ENCODE measurements at regions not wholly inside any gene's neighbourhood (a gene's known extent, or its start where the extent isn't known, plus 50 kb on each side); places are given as distances from the start of the nearest gene placed in this dataset.
A peak's percentile ranks its signal among the peaks of the same experiment; 100 is the strongest.

DNA sequence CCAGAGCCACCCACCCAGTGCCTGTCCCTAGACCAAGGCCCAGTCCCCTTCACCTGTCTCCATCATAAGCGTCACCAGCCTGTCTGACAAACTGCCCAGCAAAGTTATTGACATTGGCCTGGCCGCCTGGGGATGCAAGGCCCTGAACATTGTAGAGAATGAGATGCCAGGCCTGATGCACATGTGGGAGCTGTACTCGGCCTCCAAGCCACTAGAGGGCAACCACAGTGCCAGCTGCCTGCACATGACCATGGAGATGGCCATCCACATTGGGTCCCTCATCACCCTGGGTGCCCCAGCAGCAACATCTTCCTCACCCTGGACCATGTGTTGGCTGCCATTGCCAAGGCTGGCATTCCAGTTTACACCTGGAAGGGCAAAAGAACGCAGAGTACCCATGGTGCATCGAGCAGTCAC, 63.7 kb upstream of the ANTXRL start:
- no peaks in the 10 kb centered on the region for H3K4me1 ChIP-seq (ENCODE audit: insufficient read depth, low read length)
- H3K36me3 Mint-ChIP-seq = peaks cover 37 to 51% of the 10 kb centered on the region in 2 donors
- H3K9me3 Mint-ChIP-seq = no peaks in the 10 kb centered on the region
- ChIA-PET POLR2A (ENCODE audit: partially characterized antibody) (no interaction called here), CTCF (ENCODE audit: partially characterized antibody) (interaction anchor here (1.4 kb wide), 1 partner anchor 33 kb away, joined by 3 read pairs; no protein-coding TSS in a partner anchor)
- H3K27me3 Mint-ChIP-seq = no peaks in the 10 kb centered on the region
- intact Hi-C loops (cut with micrococcal nuclease) = no loop called here
- no peak for DNase-seq
- H3K27ac Mint-ChIP-seq = peak overlapping the region in 2 of 7 donors; percentile 7 to 71
- H3K4me1 Mint-ChIP-seq = peaks cover 2 to 12% (median 4%) of the 10 kb centered on the region in 4 donors
- no peaks in the 10 kb centered on the region for H3K9me3 ChIP-seq (ENCODE audit: control insufficient read depth in 1 of 2, low read length in 2 of 2)
- no peak overlapping the region for H3K4me3 ChIP-seq (ENCODE audit: low read length in 2 of 2)
- H3K27ac ChIP-seq (ENCODE audit: low read depth, low read length) = no peak overlapping the region
- no peak overlapping the region for H3K4me3 Mint-ChIP-seq
- peaks cover 6% of the 10 kb centered on the region for H3K36me3 ChIP-seq (ENCODE audit: insufficient read depth, low read length)
- H3K27me3 ChIP-seq (ENCODE audit: insufficient read depth, low read length) = no peaks in the 10 kb centered on the region

DNA sequence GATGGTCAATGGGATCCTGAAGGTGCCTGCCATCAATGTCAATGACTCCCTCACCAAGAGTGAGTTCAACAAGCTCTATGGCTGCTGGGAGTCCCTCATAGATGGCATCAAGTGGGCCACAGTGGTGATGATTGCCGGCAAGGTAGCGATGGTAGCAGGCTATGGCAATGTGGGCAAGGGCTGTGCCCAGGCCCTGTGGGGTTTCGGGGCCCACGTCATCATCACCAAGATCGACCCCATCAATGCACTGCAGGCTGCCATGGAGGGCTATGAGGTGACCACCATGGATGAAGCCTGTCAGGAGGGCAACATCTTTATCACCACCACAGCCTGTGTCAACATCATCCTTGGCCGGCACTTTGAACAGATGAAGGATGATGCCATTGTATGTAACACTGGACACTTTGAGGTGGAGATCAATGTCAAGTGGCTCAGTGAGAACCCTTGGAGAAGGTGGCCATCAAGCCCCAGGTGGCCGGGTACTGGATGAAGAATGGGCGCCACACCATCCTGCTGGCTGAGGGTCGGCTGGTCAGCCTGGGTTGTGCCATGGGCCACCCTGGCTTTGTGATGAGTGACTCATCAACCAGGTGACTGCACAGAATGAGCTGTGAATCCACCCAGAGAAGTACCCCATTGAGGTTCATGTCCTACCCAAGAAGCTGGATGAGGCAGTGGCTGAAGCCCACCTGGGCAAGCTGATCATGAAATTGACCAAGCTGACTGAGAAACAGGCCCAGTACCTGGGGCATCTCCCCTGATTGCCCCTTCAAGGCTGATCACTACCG, 63.0 kb upstream of the ANTXRL start:
- H3K27me3 Mint-ChIP-seq = no peaks in the 10 kb centered on the region
- H3K36me3 Mint-ChIP-seq = peaks cover 33 to 49% of the 10 kb centered on the region in 2 donors
- H3K4me1 Mint-ChIP-seq = peaks cover 0 to 11% (median 4%) of the 10 kb centered on the region in 4 donors

DNA sequence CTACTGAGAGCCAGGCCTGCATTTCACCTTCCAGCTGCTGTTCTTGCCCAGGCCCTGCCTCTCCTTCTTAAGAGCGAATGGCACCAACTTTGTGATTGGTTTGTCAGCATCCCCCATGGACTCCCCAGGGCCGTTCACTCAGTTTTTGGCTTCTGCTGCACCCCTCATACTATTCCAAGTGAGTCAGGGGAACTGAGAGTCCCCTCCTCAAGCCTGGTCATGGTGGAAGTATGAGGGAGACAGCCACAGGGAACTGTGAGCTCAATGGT, 62.4 kb upstream of the ANTXRL start:
- H3K9me3 Mint-ChIP-seq = peaks cover 0 to 4% (median 0%) of the 10 kb centered on the region in 8 donors
- CTCF ChIA-PET (ENCODE audit: partially characterized antibody) = no interaction called here
- H3K27ac ChIP-seq (ENCODE audit: low read depth, low read length) = no peak overlapping the region
- H3K36me3 Mint-ChIP-seq = peaks cover 33 to 49% of the 10 kb centered on the region in 2 donors
- peaks cover 0 to 14% (median 6%) of the 10 kb centered on the region in 4 donors for H3K4me1 Mint-ChIP-seq
- H3K36me3 ChIP-seq (ENCODE audit: insufficient read depth, low read length) = peaks cover 5% of the 10 kb centered on the region
- no peaks in the 10 kb centered on the region for H3K27me3 Mint-ChIP-seq
- H3K4me1 ChIP-seq (ENCODE audit: insufficient read depth, low read length) = no peaks in the 10 kb centered on the region
- no peaks in the 10 kb centered on the region for H3K9me3 ChIP-seq (ENCODE audit: control insufficient read depth in 1 of 2, low read length in 2 of 2)
- intact Hi-C loops (cut with micrococcal nuclease) = no loop called here
- no peak overlapping the region for H3K4me3 Mint-ChIP-seq
- H3K27ac Mint-ChIP-seq = no peak overlapping the region
- POLR2A ChIA-PET (ENCODE audit: partially characterized antibody) = no interaction called here
- no peaks in the 10 kb centered on the region for H3K27me3 ChIP-seq (ENCODE audit: insufficient read depth, low read length)
- H3K4me3 ChIP-seq (ENCODE audit: low read length in 2 of 2) = no peak overlapping the region
- DNase-seq = no peak

More for the DNA sequence above, 63.0 kb upstream of the ANTXRL start:
- DNase-seq = no peak
- ChIA-PET CTCF (ENCODE audit: partially characterized antibody) (interaction anchor here (1.4 kb wide), 1 partner anchor 32 kb away, joined by 3 read pairs; no protein-coding TSS in a partner anchor), POLR2A (ENCODE audit: partially characterized antibody) (no interaction called here)
- Histone ChIP-seq H3K27ac (ENCODE audit: low read depth, low read length) (no peak overlapping the region), H3K4me3 (ENCODE audit: low read length in 2 of 2) (no peak overlapping the region), H3K9me3 (ENCODE audit: control insufficient read depth in 1 of 2, low read length in 2 of 2) (no peaks in the 10 kb centered on the region), H3K4me1 (ENCODE audit: insufficient read depth, low read length) (no peaks in the 10 kb centered on the region), H3K27me3 (ENCODE audit: insufficient read depth, low read length) (no peaks in the 10 kb centered on the region), H3K36me3 (ENCODE audit: insufficient read depth, low read length) (peaks cover 5% of the 10 kb centered on the region)
- Mint-ChIP-seq H3K4me3 (no peak overlapping the region), H3K9me3 (no peaks in the 10 kb centered on the region), H3K27ac (no peak overlapping the region)
- intact Hi-C loops (cut with micrococcal nuclease) = no loop called here

DNA sequence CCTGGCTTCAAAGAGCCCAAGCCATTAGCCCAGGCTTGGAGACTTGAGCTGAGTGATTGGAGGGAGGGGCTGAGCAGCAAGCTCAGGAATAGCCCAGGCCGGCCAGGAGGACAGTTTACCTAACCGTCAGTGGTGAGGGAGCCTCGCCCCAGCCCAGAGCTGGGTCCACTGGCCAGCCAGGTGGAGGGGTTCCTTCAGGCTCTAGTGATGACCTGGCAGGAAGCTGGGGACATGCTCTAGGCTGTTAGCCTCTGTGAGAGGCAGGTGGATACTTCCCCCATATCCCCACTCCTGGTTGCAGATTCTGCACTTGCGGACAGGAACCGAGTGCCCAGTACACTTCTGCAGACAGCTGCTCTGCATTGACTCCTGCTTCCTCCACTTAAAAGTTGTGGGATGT, 61.2 kb upstream of the ANTXRL start:
- CTCF ChIA-PET (ENCODE audit: partially characterized antibody) = interaction anchor here (0.6 kb wide), 1 partner anchor 170 kb away, joined by 3 read pairs; no protein-coding TSS in a partner anchor
- Histone ChIP-seq H3K27me3 (ENCODE audit: insufficient read depth, low read length) (no peaks in the 10 kb centered on the region), H3K36me3 (ENCODE audit: insufficient read depth, low read length) (peaks cover 5% of the 10 kb centered on the region), H3K4me1 (ENCODE audit: insufficient read depth, low read length) (no peaks in the 10 kb centered on the region), H3K9me3 (ENCODE audit: control insufficient read depth in 1 of 2, low read length in 2 of 2) (peaks cover 0 to under 1% of the 10 kb centered on the region in 2 donors), H3K27ac (ENCODE audit: low read depth, low read length) (no peak overlapping the region), H3K4me3 (ENCODE audit: low read length in 2 of 2) (no peak overlapping the region)
- Mint-ChIP-seq H3K4me3 (no peak overlapping the region), H3K9me3 (peaks cover 0 to 16% (median 4%) of the 10 kb centered on the region in 8 donors), H3K4me1 (peaks cover 0 to 16% (median 9%) of the 10 kb centered on the region in 4 donors), H3K27ac (no peak overlapping the region), H3K36me3 (peaks cover 40 to 54% of the 10 kb centered on the region in 2 donors), H3K27me3 (no peaks in the 10 kb centered on the region)
- POLR2A ChIA-PET (ENCODE audit: partially characterized antibody) = no interaction called here
- no peak for DNase-seq
- intact Hi-C loops (cut with micrococcal nuclease) = no loop called here

- Mint-ChIP-seq H3K27ac (peak overlapping the region in 1 of 7 donors; percentile 6), H3K36me3 (peaks cover 45 to 54% of the 10 kb centered on the region in 2 donors)
- CTCF ChIA-PET (ENCODE audit: partially characterized antibody) = interaction anchor here (0.6 kb wide), 1 partner anchor 171 kb away, joined by 3 read pairs; no protein-coding TSS in a partner anchor
Observed at GRCh38 chr10:46226232-46226631, 60.6 kb upstream of the ANTXRL start.

DNA sequence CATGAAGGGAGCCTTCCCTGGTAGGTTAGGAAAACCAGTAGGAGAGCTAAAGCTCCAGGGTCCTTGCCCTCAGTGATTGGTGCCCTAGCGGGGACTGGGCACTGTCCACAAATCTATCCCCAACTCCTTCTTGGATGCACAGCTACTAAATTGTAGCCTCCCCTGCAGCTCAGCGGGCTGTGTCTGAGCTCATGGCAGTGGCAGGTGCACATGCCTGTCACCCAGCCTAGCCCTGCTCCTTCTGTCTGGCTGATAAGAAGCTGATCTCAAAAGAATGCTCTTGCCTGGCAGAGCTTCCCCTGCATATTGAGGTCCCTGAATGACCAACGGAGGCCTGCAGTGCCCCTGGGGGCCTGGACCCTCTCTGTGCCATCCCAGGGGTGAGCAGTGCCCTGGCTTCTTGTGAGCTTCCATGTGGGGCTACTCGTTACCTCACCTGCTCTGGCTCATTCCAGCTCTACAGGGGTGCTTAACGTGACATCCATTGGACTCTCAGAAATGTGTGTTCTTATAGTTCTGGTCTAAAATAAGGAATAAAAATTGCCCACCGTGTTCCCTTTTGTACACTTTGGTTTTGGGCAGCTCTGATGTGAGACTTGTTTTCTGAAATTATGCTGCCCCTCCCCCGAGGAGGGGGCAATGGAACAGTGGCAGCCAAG, 59.8 kb upstream of the ANTXRL start:
- peaks cover 5% of the 10 kb centered on the region for H3K36me3 ChIP-seq (ENCODE audit: insufficient read depth, low read length)

More at GRCh38 chr10:46226232-46226631, 60.6 kb upstream of the ANTXRL start:
- intact Hi-C loops (cut with micrococcal nuclease) = no loop called here
- Mint-ChIP-seq H3K4me3 (no peak overlapping the region), H3K9me3 (peaks cover 0 to 18% (median 4%) of the 10 kb centered on the region in 8 donors), H3K4me1 (peaks cover 0 to 16% (median 9%) of the 10 kb centered on the region in 4 donors), H3K27me3 (no peaks in the 10 kb centered on the region)
- no peak for DNase-seq
- H3K27me3 ChIP-seq (ENCODE audit: insufficient read depth, low read length) = no peaks in the 10 kb centered on the region
- POLR2A ChIA-PET (ENCODE audit: partially characterized antibody) = no interaction called here
- peaks cover 0 to 3% of the 10 kb centered on the region in 2 donors for H3K9me3 ChIP-seq (ENCODE audit: control insufficient read depth in 1 of 2, low read length in 2 of 2)
- H3K27ac ChIP-seq (ENCODE audit: low read depth, low read length) = no peak overlapping the region
- H3K36me3 ChIP-seq (ENCODE audit: insufficient read depth, low read length) = peaks cover 5% of the 10 kb centered on the region
- no peaks in the 10 kb centered on the region for H3K4me1 ChIP-seq (ENCODE audit: insufficient read depth, low read length)
- no peak overlapping the region for H3K4me3 ChIP-seq (ENCODE audit: low read length in 2 of 2)

GRCh38 chr10:46227571-46227935, 59.2 kb upstream of the ANTXRL start:
- no peak for DNase-seq
- CTCF ChIA-PET (ENCODE audit: partially characterized antibody) = interaction anchor here (3.5 kb wide), 1 partner anchor 8 kb away, joined by 15 read pairs; no protein-coding TSS in a partner anchor
- Histone ChIP-seq H3K4me3 (ENCODE audit: low read length in 2 of 2) (no peak overlapping the region), H3K4me1 (ENCODE audit: insufficient read depth, low read length) (no peaks in the 10 kb centered on the region), H3K27me3 (ENCODE audit: insufficient read depth, low read length) (no peaks in the 10 kb centered on the region), H3K27ac (ENCODE audit: low read depth, low read length) (no peak overlapping the region), H3K36me3 (ENCODE audit: insufficient read depth, low read length) (peaks cover 5% of the 10 kb centered on the region), H3K9me3 (ENCODE audit: control insufficient read depth in 1 of 2, low read length in 2 of 2) (peaks cover 0 to 3% of the 10 kb centered on the region in 2 donors)
- Mint-ChIP-seq H3K9me3 (peaks cover 0 to 18% (median 4%) of the 10 kb centered on the region in 8 donors), H3K4me1 (peaks cover 0 to 14% (median 9%) of the 10 kb centered on the region in 4 donors), H3K4me3 (no peak overlapping the region), H3K36me3 (peaks cover 55 to 57% of the 10 kb centered on the region in 2 donors), H3K27me3 (no peaks in the 10 kb centered on the region), H3K27ac (peak overlapping the region in 4 of 7 donors; percentile 30 to 72 (median 48))
- POLR2A ChIA-PET (ENCODE audit: partially characterized antibody) = no interaction called here
- intact Hi-C loops (cut with micrococcal nuclease) = no loop called here

More for the DNA sequence above, 59.8 kb upstream of the ANTXRL start:
- ChIA-PET CTCF (ENCODE audit: partially characterized antibody) (interaction anchor here (3.5 kb wide), 1 partner anchor 8 kb away, joined by 15 read pairs; no protein-coding TSS in a partner anchor), POLR2A (ENCODE audit: partially characterized antibody) (no interaction called here)
- H3K4me3 Mint-ChIP-seq = no peak overlapping the region
- peaks cover 0 to 3% of the 10 kb centered on the region in 2 donors for H3K9me3 ChIP-seq (ENCODE audit: control insufficient read depth in 1 of 2, low read length in 2 of 2)
- H3K36me3 Mint-ChIP-seq = peaks cover 51 to 54% of the 10 kb centered on the region in 2 donors
- peaks cover 0 to 15% (median 9%) of the 10 kb centered on the region in 4 donors for H3K4me1 Mint-ChIP-seq
- peak overlapping the region in 2 of 7 donors; percentile 52 to 72 for H3K27ac Mint-ChIP-seq
- no peaks in the 10 kb centered on the region for H3K4me1 ChIP-seq (ENCODE audit: insufficient read depth, low read length)
- no peak overlapping the region for H3K4me3 ChIP-seq (ENCODE audit: low read length in 2 of 2)
- DNase-seq = no peak
- H3K27ac ChIP-seq (ENCODE audit: low read depth, low read length) = no peak overlapping the region
- peaks cover 0 to 18% (median 4%) of the 10 kb centered on the region in 8 donors for H3K9me3 Mint-ChIP-seq
- intact Hi-C loops (cut with micrococcal nuclease) = no loop called here
- H3K27me3 Mint-ChIP-seq = no peaks in the 10 kb centered on the region
- no peaks in the 10 kb centered on the region for H3K27me3 ChIP-seq (ENCODE audit: insufficient read depth, low read length)

Data from CD4-positive, alpha-beta memory T cell (primary cell).